Right lobe of liver (tissue), 6 donors: ENCODE measurements at regions not wholly inside any gene's neighbourhood (a gene's known extent, or its start where the extent isn't known, plus 50 kb on each side); places are given as distances from the start of the nearest gene placed in this dataset.

Experiments used
- ATAC-seq, 4 donors: fragments of 200-7000 bp; cut with Tn5 transposase; one replicate each; pipeline ENCODE4 v1.9.1; 2020; ENCODE audit warnings: mild to moderate bottlenecking in 4 of 4, moderate library complexity in 4 of 4
- DNase-seq, 3 donors: peaks; one replicate each; pipeline ENCODE4 v3.0.0-alpha.2; 2020
- H3K27ac ChIP-seq, 3 donors: fragments of 200-600 bp; one replicate each; pipeline ENCODE4 v1.8.0; 2022
- H3K27me3 ChIP-seq, 2 donors: fragments of 200-600 bp; one replicate each; pipeline ENCODE4 v1.8.0; 2022
- H3K36me3 ChIP-seq, 4 donors: fragments of 200-600 bp; sonication (generic) in 1 of 4; one replicate each; pipeline versions ENCODE4 v1.5.1 to v1.8.0; 2017 to 2022; ENCODE audit warnings: control low read depth in 1 of 4
- H3K4me1 ChIP-seq, 4 donors: fragments of 200-600 bp; sonication (generic) in 1 of 4; one replicate each; pipeline versions ENCODE4 v1.5.1 to v1.8.0; 2017 to 2022; ENCODE audit warnings: control low read depth in 1 of 4
- H3K4me3 ChIP-seq, 3 donors: fragments of 200-600 bp; one replicate each; pipeline ENCODE4 v1.8.0; 2022
- H3K9me3 ChIP-seq, 4 donors: fragments of 200-600 bp; sonication (generic) in 1 of 4; one replicate each; pipeline versions ENCODE4 v1.5.1 to v1.8.0; 2017 to 2022; ENCODE audit warnings: control low read depth in 1 of 4
- CTCF ChIP-seq, 4 donors: fragments of 200-600 bp in 3 of 4; fragments of 450-650 bp in 1 of 4; IDR thresholded peaks; one replicate each; pipeline versions ENCODE4 v1.5.1 to v1.8.0; 2016 to 2022; ENCODE audit warnings: antibody characterized with exemption in 4 of 4, mild to moderate bottlenecking in 2 of 4
- POLR2A ChIP-seq: fragments of 450-650 bp; IDR thresholded peaks from one replicate; pipeline ENCODE4 v1.6.1; 2017; ENCODE audit warnings: antibody characterized with exemption, mild to moderate bottlenecking
- WGBS: methylation state at CpG from one replicate; pipeline ENCODE4 v1.1.6; 2018; ENCODE audit warnings: low coverage, low lambda C conversion rate; ENCODE audit not compliant: insufficient coverage; ENCODE audit errors: missing lambda C conversion rate; 5-methylcytosine and 5-hydroxymethylcytosine counted together
- intact Hi-C, 2 donors: fragments of 100-400 bp; cut with DNase I; formaldehyde crosslinking; loops; one replicate each; pipeline versions ENCODE4 v1.11.2 to v1.14.1; 2022
- donor health status: DM: no; HTN: yes; CAD: no.
- donor health status: DM: no; HTN: no; CAD: no.
- donor health status: DM: no; HTN: no; CAD: no.
- donor health status: DM: no; HTN: yes; CAD: no.
- donor health status: DM: no; HTN: yes; CAD: no.

GRCh38 chr3:105950881-105951600 is 82.2 kb upstream of the CBLB start:
- Histone ChIP-seq H3K27me3 (no peaks in the 10 kb centered on the region), H3K4me3 (no peak overlapping the region), H3K9me3 (no peaks in the 10 kb centered on the region), H3K4me1 (no peaks in the 10 kb centered on the region), H3K27ac (no peak overlapping the region), H3K36me3 (no peaks in the 10 kb centered on the region)
- intact Hi-C loops, result no loop called here
- DNase-seq (no peak), ATAC-seq (no peak)
- TF ChIP-seq CTCF (IDR thresholded peaks at IDR 0.05) (no peak), POLR2A (no peak)
- 55% methylated on average over 2 of the region's 2 CpGs for WGBS

GRCh38 chr3:105953831-105954230 is 85.0 kb upstream of the CBLB start:
- Histone ChIP-seq H3K36me3 (no peaks in the 10 kb centered on the region), H3K4me1 (no peaks in the 10 kb centered on the region), H3K27me3 (no peaks in the 10 kb centered on the region), H3K4me3 (no peak overlapping the region), H3K9me3 (no peaks in the 10 kb centered on the region), H3K27ac (no peak overlapping the region)
- ATAC-seq (no peak), DNase-seq (no peak)
- no peak for TF ChIP-seq POLR2A
- no peak for TF ChIP-seq CTCF (IDR thresholded peaks at IDR 0.05)
- 60% methylated on average over 1 of the region's 1 CpG for WGBS
- intact Hi-C loops, result no loop called here

GRCh38 chr3:105956306-105956705 is 87.5 kb upstream of the CBLB start:
- Histone ChIP-seq H3K36me3 (no peaks in the 10 kb centered on the region), H3K4me1 (no peaks in the 10 kb centered on the region), H3K27me3 (no peaks in the 10 kb centered on the region), H3K9me3 (no peaks in the 10 kb centered on the region), H3K27ac (no peak overlapping the region), H3K4me3 (no peak overlapping the region)
- WGBS, result 90% methylated on average over 1 of the region's 1 CpG
- DNase-seq, result no peak
- intact Hi-C loops, result no loop called here
- TF ChIP-seq POLR2A (no peak), CTCF (IDR thresholded peaks at IDR 0.05) (no peak)
- ATAC-seq, result no peak

GRCh38 chr3:105957722-105958121 is 88.9 kb upstream of the CBLB start:
- intact Hi-C loops, result no loop called here
- WGBS, result 84% methylated on average over 5 of the region's 5 CpGs

More at GRCh38 chr3:105957722-105958121, 88.9 kb upstream of the CBLB start:
- Histone ChIP-seq H3K4me1 (peaks cover 0 to 6% (median under 1%) of the 10 kb centered on the region in 4 donors), H3K27me3 (no peaks in the 10 kb centered on the region), H3K4me3 (no peak overlapping the region), H3K9me3 (no peaks in the 10 kb centered on the region), H3K27ac (no peak overlapping the region), H3K36me3 (no peaks in the 10 kb centered on the region)
- TF ChIP-seq POLR2A, result no peak
- no peak for TF ChIP-seq CTCF (IDR thresholded peaks at IDR 0.05)
- DNase-seq (no peak), ATAC-seq (no peak)
